ENCODE measurements at regions not wholly inside any gene's neighbourhood (a gene's known extent, or its start where the extent isn't known, plus 50 kb on each side); places are given as distances from the start of the nearest gene placed in this dataset.

DNA sequence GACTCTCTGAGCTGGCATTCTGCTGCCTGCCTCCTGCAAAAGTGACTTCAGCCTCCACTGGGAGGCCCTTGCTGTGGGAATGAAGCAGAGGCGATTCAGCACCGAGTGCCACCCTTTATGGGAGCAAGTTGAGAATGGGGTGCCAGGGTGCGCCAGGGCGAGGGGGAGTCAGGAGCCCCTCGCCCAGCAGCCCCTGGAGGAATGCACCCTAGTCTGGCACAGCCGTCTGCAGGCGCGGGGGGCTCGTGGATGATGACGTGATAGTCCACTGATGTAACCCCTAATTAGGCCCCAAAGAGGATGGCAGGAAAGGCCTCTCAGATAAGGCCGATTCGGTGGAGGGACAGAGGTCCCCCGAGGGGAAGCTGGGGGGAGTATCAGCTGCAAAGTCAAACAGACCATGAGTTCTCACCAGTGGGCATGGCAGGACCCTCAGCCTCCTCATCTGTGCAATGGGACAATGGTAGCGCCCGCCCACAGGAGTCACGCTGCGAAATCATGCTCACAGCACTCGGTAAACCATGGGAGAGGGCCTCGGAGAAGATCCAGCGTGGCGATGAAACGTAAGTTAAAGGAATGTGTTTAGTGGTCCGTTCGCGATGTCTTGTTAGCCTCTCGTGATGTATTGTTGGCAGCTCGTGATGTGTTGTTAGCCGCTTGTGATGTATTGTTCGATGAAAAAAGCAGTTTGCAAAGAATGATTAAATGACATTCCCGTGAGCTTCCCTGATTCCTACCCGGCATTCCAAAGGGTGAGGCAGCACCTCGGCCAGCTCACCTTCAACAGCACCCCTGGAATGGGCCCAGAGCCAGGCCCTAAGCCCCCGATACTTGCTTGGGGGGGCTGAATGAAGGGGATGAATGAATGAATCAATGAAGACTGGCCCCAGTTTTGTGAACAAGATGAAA, 49.7 kb upstream of the NOTCH1 start:
- TF ChIP-seq, protein P1, sequence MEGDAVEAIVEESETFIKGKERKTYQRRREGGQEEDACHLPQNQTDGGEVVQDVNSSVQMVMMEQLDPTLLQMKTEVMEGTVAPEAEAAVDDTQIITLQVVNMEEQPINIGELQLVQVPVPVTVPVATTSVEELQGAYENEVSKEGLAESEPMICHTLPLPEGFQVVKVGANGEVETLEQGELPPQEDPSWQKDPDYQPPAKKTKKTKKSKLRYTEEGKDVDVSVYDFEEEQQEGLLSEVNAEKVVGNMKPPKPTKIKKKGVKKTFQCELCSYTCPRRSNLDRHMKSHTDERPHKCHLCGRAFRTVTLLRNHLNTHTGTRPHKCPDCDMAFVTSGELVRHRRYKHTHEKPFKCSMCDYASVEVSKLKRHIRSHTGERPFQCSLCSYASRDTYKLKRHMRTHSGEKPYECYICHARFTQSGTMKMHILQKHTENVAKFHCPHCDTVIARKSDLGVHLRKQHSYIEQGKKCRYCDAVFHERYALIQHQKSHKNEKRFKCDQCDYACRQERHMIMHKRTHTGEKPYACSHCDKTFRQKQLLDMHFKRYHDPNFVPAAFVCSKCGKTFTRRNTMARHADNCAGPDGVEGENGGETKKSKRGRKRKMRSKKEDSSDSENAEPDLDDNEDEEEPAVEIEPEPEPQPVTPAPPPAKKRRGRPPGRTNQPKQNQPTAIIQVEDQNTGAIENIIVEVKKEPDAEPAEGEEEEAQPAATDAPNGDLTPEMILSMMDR (IDR thresholded peaks at IDR 0.05), result no peak
- Histone ChIP-seq H3K4me3 (no peak overlapping the region), H3K9me3 (no peaks in the 10 kb centered on the region), H3K36me3 (no peaks in the 10 kb centered on the region), H3K27me3 (no peaks in the 10 kb centered on the region), H3K27ac (no peak overlapping the region), H3K4me1 (peaks cover 10% of the 10 kb centered on the region)
- DNase-seq (no peak), ATAC-seq (no peak)
- intact Hi-C loops (cut with DNase I), result no loop called here

Data from upper lobe of right lung (tissue), 1 donor.